ENCODE measurements at regions not wholly inside any gene's neighbourhood (a gene's known extent, or its start where the extent isn't known, plus 50 kb on each side); places are given as distances from the start of the nearest gene placed in this dataset.

DNA sequence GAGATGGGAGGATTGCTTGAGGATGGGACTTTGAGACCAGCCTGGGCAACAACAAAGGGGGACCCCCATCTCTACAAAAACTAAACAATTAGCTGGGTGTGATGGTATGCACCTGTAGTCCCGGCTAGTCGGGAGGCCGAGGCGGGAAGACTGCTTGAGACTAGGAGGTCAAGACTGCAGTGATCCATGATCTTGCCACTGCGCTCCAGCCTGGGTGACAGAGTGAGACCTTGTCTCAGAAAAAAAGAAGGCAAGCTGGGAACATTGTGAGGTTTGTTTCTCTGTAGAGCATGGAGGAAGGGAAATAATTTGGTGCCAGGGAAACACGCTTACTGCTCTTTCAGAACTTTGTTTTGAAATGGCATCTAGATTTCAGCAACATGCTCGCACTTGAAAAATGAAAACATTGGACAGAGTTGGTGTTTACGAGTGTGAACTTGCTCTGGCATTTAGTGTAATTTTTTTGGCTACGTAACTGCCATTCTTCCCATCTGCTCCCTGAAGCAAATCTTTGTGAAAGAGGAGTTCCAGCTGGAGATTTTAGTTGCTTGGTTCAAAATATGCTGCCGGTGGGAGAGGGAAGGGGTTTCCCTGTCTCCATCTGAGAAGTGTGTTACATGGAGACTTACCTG, 125.6 kb upstream of the DLX2 start:
- Mint-ChIP-seq H3K9me3 (ENCODE audit: low read depth) (no peaks in the 10 kb centered on the region), H3K36me3 (no peaks in the 10 kb centered on the region), H3K27ac (no peak overlapping the region), H3K4me1 (peaks cover 11% of the 10 kb centered on the region), H3K27me3 (peaks cover 20% of the 10 kb centered on the region), H3K4me3 (no peak overlapping the region)
- DNase-seq: no peak
- ATAC-seq: no peak
- CTCF ChIA-PET: interaction anchor here (0.8 kb wide), 1 partner anchor 20 kb away, joined by 3 read pairs; no protein-coding TSS in a partner anchor

DNA sequence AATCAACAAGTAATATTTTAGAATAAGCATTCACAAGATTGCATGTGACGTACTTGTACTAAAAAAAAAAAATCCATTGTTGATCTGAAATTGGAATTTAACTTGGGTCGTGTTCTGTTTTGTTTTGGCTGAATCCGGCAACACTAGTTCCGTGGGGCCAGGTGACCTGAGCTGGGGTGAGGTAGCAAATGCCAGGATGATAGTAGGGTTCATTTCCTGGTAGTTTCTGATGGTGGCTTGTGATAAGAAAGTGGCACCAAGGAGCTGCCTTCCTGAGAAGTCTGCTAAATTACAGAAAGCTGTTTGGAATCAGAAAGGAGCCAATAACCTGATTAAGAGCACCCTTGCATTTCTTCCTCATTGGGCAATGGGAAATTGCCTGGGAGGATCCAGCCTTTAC, 126.4 kb upstream of the DLX2 start:
- ATAC-seq: no peak
- DNase-seq: no peak
- Mint-ChIP-seq H3K27ac (no peak overlapping the region), H3K36me3 (no peaks in the 10 kb centered on the region), H3K4me1 (peaks cover 6% of the 10 kb centered on the region), H3K4me3 (no peak overlapping the region), H3K9me3 (ENCODE audit: low read depth) (no peaks in the 10 kb centered on the region), H3K27me3 (peaks cover 28% of the 10 kb centered on the region)
- CTCF ChIA-PET: no interaction called here

DNA sequence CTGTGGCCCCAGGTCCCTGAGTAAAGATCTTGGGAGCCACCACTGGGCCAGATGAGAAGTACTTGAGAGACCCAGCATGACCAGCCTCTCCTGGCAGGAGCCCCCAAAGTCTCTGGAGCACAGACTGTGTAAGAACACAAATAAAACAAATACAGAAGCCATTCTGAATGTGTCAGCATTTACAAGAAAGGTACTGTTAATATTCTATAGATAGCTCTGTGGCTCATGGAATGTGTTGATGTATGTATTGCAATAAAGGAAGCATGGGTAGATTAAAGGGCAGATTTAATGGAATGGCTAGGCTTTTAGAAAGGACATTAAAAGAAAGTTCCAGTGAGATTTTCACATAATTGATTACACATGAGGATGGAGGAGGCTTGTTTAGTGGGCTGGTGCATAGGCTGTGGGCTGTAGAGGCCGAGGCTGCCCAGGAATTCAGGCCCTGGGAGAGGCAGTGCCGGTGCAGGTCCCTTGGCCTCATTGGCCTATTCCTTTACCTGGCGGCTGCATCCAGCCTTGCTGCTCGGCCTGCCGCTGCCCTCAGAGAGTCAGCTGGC, 127.7 kb upstream of the DLX2 start:
- H3K9me3 Mint-ChIP-seq (ENCODE audit: low read depth): no peaks in the 10 kb centered on the region
- peaks cover 12% of the 10 kb centered on the region for H3K4me1 Mint-ChIP-seq
- H3K27me3 Mint-ChIP-seq: peaks cover 41% of the 10 kb centered on the region
- H3K36me3 Mint-ChIP-seq: no peaks in the 10 kb centered on the region
- no peak overlapping the region for H3K4me3 Mint-ChIP-seq
- DNase-seq (no peak), ATAC-seq (no peak)
- H3K27ac Mint-ChIP-seq: no peak overlapping the region
- CTCF ChIA-PET: no interaction called here

DNA sequence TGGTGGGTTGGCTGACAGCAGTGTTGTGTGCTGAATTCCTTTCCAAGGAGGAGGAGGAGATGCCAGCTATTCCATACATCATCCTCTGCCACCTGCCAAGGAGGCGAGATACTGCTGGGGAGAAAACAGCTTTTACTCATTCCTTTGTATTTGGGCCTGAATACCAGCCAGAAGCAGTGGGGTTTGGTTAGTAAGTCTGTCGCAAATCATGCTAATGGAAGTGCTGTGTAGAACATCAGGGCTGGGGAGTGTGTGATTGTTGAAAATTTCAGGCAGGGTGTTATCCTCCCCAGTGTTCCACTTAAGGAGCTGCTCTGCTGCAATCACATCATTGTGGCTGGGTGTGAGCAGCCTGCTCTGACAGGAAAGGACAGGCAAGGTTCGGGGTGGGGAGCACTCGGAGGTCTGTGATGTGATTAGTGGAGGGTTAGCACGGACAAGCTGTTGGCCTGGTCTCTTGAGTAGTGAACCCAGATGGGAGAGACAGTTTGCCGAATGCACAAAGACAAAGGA, 128.2 kb upstream of the DLX2 start:
- Mint-ChIP-seq H3K27me3 (peaks cover 46% of the 10 kb centered on the region), H3K9me3 (ENCODE audit: low read depth) (no peaks in the 10 kb centered on the region), H3K4me1 (peaks cover 15% of the 10 kb centered on the region), H3K4me3 (no peak overlapping the region), H3K36me3 (no peaks in the 10 kb centered on the region), H3K27ac (no peak overlapping the region)
- ATAC-seq (no peak), DNase-seq (no peak)
- CTCF ChIA-PET: no interaction called here

DNA sequence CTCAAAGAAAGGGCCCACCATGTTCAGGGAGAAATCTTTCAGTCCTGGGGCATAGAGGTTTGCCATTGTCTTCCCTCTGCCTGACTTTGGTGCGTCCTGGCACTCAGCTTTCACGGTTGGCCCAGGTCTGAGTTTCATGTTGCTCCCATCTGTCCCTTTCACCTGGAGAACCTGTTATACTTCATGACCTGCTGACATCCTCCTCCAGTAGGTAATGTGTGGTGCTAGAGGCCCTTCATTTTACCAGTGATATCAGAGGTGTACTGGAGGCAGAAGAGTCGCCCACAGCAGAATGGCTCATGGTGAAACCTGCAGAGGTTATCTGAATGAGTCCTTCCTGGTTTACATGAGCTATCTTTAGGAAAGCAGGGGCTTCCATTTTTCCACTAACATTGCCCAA, 128.8 kb upstream of the DLX2 start:
- Mint-ChIP-seq H3K36me3 (no peaks in the 10 kb centered on the region), H3K27me3 (peaks cover 52% of the 10 kb centered on the region), H3K9me3 (ENCODE audit: low read depth) (no peaks in the 10 kb centered on the region), H3K27ac (no peak overlapping the region), H3K4me1 (peaks cover 15% of the 10 kb centered on the region), H3K4me3 (no peak overlapping the region)
- CTCF ChIA-PET: no interaction called here
- no peak for DNase-seq
- ATAC-seq: no peak

DNA sequence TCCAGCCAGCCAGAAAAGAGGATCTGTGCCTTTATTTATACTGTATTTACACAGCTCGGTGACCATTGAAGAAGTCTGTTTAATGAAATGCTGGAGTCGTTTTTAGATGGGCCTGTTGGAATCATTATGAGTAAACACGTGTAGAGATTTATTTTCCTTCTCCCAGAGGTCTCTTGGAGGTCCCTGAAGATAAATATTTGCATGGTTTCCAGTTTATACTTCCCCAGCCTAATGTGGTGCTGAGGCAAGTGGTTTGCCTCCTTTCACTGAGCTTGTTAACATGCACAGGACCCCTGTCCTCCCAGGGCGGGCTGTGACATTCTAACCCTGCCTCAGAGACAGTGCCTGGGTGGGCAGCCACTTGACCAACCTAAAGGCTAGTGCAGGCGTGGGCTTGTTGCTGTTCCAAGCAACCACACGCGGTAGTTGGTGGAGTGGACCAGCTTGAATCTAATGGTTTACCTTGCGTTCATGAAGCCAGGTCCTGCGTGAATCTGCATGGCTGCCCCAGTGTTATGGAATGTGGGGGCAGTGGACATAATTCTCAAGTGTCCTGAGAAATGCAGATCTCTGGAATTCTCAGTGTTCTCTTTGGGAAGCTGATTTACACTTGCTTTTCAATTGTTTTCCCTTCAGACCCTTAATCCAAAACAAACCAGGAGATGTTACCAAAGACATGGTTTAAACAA, 130.2 kb upstream of the DLX2 start:
- CTCF ChIA-PET: no interaction called here
- no peak overlapping the region for H3K27ac Mint-ChIP-seq
- no peak overlapping the region for H3K4me3 Mint-ChIP-seq
- DNase-seq (no peak), ATAC-seq (no peak)
- peaks cover 64% of the 10 kb centered on the region for H3K27me3 Mint-ChIP-seq
- peaks cover 15% of the 10 kb centered on the region for H3K4me1 Mint-ChIP-seq
- no peaks in the 10 kb centered on the region for H3K9me3 Mint-ChIP-seq (ENCODE audit: low read depth)
- no peaks in the 10 kb centered on the region for H3K36me3 Mint-ChIP-seq

DNA sequence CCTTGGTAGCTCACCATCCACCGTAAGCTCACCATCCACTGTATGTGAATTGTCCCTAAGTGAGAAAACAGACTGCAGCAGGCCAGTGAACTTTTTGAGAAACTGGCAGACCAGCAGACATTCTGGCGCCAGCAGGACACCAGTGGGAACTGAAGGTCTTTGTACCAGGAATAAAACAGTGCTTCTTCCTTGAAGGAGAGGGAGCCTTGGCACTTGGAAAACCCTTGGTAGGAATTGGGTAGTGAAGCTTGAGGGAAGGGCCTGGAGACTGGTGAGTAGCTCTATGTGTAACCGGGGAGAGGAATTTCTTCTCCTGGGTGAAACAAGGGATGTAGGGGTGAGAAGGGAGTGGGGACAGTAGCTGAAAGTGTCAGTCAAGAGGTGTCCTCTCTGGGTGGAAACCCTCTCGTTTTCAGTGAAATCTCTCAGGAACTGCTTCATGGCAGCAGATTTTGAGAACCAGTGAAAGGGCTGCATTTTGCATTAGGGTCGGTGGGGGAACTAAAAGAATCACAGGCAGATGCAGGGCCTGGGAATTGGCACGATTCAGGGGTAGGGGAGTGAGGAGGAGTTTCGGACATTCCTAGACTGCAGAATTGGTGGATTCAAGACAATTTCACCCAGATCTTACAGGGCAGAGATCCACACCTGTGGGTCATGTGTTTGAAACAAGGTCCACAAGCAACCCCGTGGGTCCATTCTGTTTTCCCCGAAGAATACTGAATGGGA, 131.5 kb upstream of the DLX2 start:
- H3K27me3 Mint-ChIP-seq: peaks cover 70% of the 10 kb centered on the region
- peak overlapping the region; percentile 67 for H3K4me3 Mint-ChIP-seq
- no peak overlapping the region for H3K27ac Mint-ChIP-seq
- no peak for DNase-seq
- ATAC-seq: no peak
- peaks cover 15% of the 10 kb centered on the region for H3K4me1 Mint-ChIP-seq
- H3K9me3 Mint-ChIP-seq (ENCODE audit: low read depth): no peaks in the 10 kb centered on the region
- CTCF ChIA-PET: interaction anchor here (0.9 kb wide), 2 partner anchors 9 to 20 kb away, joined by 3 to 5 read pairs; no protein-coding TSS in a partner anchor
- H3K36me3 Mint-ChIP-seq: no peaks in the 10 kb centered on the region

DNA sequence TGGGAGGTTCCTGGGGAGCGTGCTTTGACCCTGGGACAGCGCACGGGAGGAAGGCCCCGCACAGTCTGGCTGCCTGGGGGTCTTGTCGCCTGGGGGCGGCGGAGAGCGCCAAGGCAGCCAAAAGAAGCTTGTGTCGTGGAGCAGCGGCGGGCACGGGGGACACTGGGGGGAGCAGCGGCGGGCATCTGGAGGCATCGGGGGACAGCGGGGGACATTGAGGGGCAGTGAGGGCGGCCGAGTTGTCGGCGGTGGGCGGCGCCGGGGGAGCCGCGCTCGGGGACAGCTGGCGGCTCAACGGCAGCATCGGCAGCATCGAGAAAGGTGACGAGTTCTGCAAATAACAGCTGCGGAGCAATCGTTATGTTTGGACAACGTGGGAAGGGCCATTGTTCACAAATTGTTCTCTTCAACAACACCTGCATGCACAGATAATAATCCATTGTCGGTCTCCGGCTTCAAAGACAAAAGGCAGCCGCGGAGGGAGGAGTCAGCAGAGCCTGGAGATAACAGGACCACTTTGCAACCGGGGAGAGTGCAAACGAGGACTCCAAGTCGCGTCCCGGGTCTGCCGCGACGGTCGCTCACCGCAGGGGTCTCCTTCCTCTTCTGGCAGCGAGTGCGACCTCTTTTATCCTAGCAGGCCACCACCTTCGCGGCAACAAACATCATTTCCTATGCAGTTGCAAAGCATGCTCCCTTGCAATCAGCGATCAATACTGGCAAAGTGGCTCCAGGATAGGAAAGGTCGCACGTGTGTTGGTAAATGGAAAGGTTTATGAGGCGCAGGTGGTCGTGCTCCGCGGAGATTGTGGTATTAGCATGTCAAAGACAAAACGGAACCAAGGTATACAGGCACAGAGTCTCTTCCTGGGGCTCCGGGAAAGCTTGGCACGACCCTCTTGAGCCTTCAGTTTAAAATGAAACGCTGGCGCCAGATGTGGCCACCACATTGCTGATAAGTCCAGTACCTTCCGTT, 132.3 kb upstream of the DLX2 start:
- Mint-ChIP-seq H3K27ac (no peak overlapping the region), H3K4me3 (peak overlapping the region; percentile 67), H3K27me3 (peaks cover 67% of the 10 kb centered on the region), H3K9me3 (ENCODE audit: low read depth) (no peaks in the 10 kb centered on the region), H3K36me3 (no peaks in the 10 kb centered on the region), H3K4me1 (peaks cover 15% of the 10 kb centered on the region)
- DNase-seq (no peak), ATAC-seq (peak; percentile 66)
- CTCF ChIA-PET: interaction anchor here (0.9 to 1.0 kb wide), 2 partner anchors 10 to 108 kb away, joined by 4 to 5 read pairs; no protein-coding TSS in a partner anchor

DNA sequence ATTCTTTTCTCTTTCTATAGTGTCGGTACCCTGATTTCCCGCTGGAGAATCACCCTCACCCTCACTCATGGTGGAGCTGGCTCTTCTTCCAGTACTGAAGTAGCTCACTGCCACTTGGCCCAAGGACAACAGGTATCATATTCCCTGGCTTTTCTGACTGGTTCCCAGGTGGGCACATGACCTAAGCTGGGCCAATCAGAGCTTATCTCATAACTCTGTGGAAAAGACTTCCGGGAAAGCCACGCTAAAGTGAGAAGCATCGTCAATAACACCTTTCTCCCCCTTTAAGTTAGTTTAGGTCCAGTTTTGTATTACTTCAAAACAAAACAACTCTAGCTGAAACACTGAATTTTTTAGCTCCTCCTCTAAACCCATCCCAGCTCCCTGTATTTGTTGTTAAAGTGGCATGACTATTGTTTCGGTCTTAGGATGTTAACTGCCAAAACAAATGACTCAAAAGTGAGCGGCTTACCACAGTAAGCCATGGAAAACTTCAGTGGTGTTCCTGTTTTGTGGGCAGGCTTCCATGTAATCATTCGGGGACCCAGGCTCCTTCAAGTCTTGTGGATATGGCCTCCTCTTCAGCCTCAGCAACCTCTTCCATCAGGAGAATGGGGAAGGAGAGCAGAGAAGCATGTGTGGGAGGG, 137.4 kb upstream of the DLX2 start:
- ATAC-seq: no peak
- peaks cover 36% of the 10 kb centered on the region for H3K27me3 Mint-ChIP-seq
- H3K4me3 Mint-ChIP-seq: no peak overlapping the region
- no peaks in the 10 kb centered on the region for H3K9me3 Mint-ChIP-seq (ENCODE audit: low read depth)
- CTCF ChIA-PET: no interaction called here
- DNase-seq: no peak
- no peak overlapping the region for H3K27ac Mint-ChIP-seq
- H3K4me1 Mint-ChIP-seq: peaks cover 6% of the 10 kb centered on the region
- H3K36me3 Mint-ChIP-seq: no peaks in the 10 kb centered on the region

DNA sequence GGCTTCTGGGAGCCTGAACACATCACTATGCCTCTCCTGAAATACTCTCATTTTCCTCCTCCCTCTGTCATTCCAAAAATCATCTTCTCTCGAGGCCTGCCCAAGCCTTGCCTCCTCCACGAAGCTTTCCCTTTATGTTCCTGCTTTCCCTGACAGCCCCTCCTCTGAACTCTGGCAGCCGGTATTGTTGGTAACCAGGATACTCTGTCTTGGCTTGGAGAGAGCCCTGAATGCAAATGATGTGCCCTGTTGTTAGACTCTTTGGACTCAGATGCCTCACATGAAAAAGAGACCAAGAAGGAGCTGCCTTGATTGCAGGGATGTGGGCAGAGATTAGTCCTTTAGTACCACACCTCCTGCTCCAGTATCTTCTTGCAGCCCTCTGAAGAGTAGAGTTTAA, 138.5 kb upstream of the DLX2 start:
- Mint-ChIP-seq H3K36me3 (no peaks in the 10 kb centered on the region), H3K9me3 (ENCODE audit: low read depth) (no peaks in the 10 kb centered on the region), H3K4me3 (no peak overlapping the region), H3K4me1 (no peaks in the 10 kb centered on the region), H3K27me3 (peaks cover 29% of the 10 kb centered on the region), H3K27ac (no peak overlapping the region)
- no peak for ATAC-seq
- CTCF ChIA-PET: interaction anchor here (0.5 kb wide), 1 partner anchor 113 kb away, joined by 3 read pairs; no protein-coding TSS in a partner anchor
- no peak for DNase-seq

DNA sequence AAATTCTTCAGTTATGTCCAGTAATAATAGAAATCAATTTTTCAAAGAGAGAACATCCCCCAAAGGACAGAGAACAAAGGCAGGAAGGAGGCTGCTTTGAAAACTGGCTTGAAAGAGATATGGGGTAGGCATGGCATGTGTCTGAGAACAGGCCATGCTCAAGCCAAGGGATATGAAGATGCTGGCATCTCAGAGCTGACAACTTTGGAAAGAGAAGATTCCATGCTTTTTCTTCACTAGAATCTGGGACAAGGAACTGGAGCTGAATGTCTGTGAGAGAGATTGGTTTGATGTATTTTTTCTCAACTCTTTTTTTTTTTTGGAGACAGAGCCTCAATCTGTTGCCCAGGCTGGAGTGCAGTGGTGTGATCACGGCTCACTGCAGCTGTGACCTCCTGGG, 139.8 kb upstream of the DLX2 start:
- Mint-ChIP-seq H3K27ac (no peak overlapping the region), H3K27me3 (peaks cover 17% of the 10 kb centered on the region), H3K36me3 (no peaks in the 10 kb centered on the region), H3K9me3 (ENCODE audit: low read depth) (no peaks in the 10 kb centered on the region), H3K4me3 (no peak overlapping the region), H3K4me1 (peaks cover 1% of the 10 kb centered on the region)
- ATAC-seq (no peak), DNase-seq (no peak)
- CTCF ChIA-PET: interaction anchor here (1.8 kb wide), 1 partner anchor 219 kb away, joined by 7 read pairs; no protein-coding TSS in a partner anchor

DNA sequence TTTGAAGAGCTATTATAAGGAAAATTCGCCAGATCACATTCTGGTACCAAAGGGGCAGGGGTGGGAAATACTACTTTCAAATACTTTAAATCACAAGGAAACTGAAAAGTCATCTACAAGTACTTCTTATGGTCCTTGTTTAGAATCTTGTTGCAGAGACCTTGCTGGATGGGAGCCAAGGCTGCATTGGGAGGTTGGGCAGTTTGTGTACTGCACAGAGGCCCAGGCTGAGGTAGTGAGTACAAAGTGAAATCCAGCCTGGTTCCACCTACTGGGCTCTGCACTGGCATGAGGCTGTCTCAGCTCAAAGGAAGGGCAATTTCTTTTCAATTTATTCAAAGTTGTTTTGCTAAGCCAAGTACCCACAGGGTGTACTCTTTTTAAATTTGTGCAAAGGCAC, 140.3 kb upstream of the DLX2 start:
- no peaks in the 10 kb centered on the region for H3K36me3 Mint-ChIP-seq
- H3K4me1 Mint-ChIP-seq: peaks cover 1% of the 10 kb centered on the region
- no peaks in the 10 kb centered on the region for H3K9me3 Mint-ChIP-seq (ENCODE audit: low read depth)
- CTCF ChIA-PET: interaction anchor here (1.8 kb wide), 1 partner anchor 218 kb away, joined by 7 read pairs; no protein-coding TSS in a partner anchor
- no peak for DNase-seq
- H3K27ac Mint-ChIP-seq: no peak overlapping the region
- peaks cover 13% of the 10 kb centered on the region for H3K27me3 Mint-ChIP-seq
- ATAC-seq: no peak
- no peak overlapping the region for H3K4me3 Mint-ChIP-seq
